ENCODE measurements at regions not wholly inside any gene's neighbourhood (a gene's known extent, or its start where the extent isn't known, plus 50 kb on each side); places are given as distances from the start of the nearest gene placed in this dataset.

- no peak for TF ChIP-seq POU6F1 (CRISPR knock-in tag; IDR thresholded peaks at IDR 0.05; ENCODE audit: borderline replicate concordance, low read depth)
- TF ChIP-seq ARNTL (CRISPR knock-in tag; IDR thresholded peaks at IDR 0.05; ENCODE audit: borderline replicate concordance, low read depth): no peak
- no peak for TF ChIP-seq ESRRG (CRISPR knock-in tag; IDR thresholded peaks at IDR 0.05)
- no peak for TF ChIP-seq ZFP30 (CRISPR knock-in tag; IDR thresholded peaks at IDR 0.05)
- no peak for TF ChIP-seq CREB5 (CRISPR knock-in tag; IDR thresholded peaks at IDR 0.05; ENCODE audit: low read depth)
- TF ChIP-seq BACH2 (CRISPR knock-in tag; IDR thresholded peaks at IDR 0.05; ENCODE audit: borderline replicate concordance): no peak
- TF ChIP-seq PPARA (CRISPR knock-in tag; IDR thresholded peaks at IDR 0.05; ENCODE audit: borderline replicate concordance): no peak
- TF ChIP-seq ZC3H10 (CRISPR knock-in tag; IDR thresholded peaks at IDR 0.05): no peak
- TF ChIP-seq CSDC2 (CRISPR knock-in tag; IDR thresholded peaks at IDR 0.05): no peak
- no peak for TF ChIP-seq GLIS3 (CRISPR knock-in tag; IDR thresholded peaks at IDR 0.05)
- TF ChIP-seq PATZ1 (CRISPR knock-in tag; IDR thresholded peaks at IDR 0.05; ENCODE audit: borderline replicate concordance): no peak
- no peak for TF ChIP-seq TOX (CRISPR knock-in tag; IDR thresholded peaks at IDR 0.05; ENCODE audit: borderline replicate concordance)
Measured at GRCh38 chrX:80138938-80139337, 124.4 kb downstream of the TBX22 start.
